HCT116 (cell line): ENCODE measurements at regions not wholly inside any gene's neighbourhood (a gene's known extent, or its start where the extent isn't known, plus 50 kb on each side); places are given as distances from the start of the nearest gene placed in this dataset.

ENCODE experiments used
- ATAC-seq: fragments of 200-7000 bp; cut with Tn5 transposase; 2 replicates; pipeline ENCODE4 v1.9.1; 2020; ENCODE audit warnings: mild to moderate bottlenecking, moderate library complexity
- BruUV-seq: library from RNA; stranded (reverse); fragments of 400-500 nt; replicated peaks from 2 replicates; lab custom pipeline; 2021; lab: Mats Ljungman, UMichigan
- CTCF ChIA-PET: fragments of 300-600 bp; sonication (Branson Sonifier 250); formaldehyde crosslinking; loops from one replicate; lab custom pipeline; 2021; ENCODE audit warnings: antibody characterized with exemption; lab: Charles Lee
- POLR2A ChIA-PET: fragments of 300-600, 350-600 bp; sonication (Branson Sonifier 250); formaldehyde crosslinking; loops from one replicate; lab custom pipeline; 2021; ENCODE audit warnings: antibody characterized with exemption; lab: Charles Lee
- RAD21 ChIA-PET, 2 experiments: fragments of 300-600 bp; sonication (Branson Sonifier 250); formaldehyde crosslinking; loops; one replicate each; lab custom pipeline; 2023; ENCODE audit warnings: low total read pairs in 2 of 2; ENCODE audit not compliant: uncharacterized antibody in 2 of 2, unreplicated experiment in 2 of 2, low non-redundant PET in 1 of 2; lab: Charles Lee
- DNase-seq: peaks from one replicate; pipeline ENCODE4 v3.0.0-alpha.2; 2010; ENCODE audit warnings: low read depth, low spot score
- H2AFZ ChIP-seq: fragments of 200-600 bp; shearing (Covaris generic), sonication (generic); 2 replicates; pipeline ENCODE4 v1.6.1; 2017; ENCODE audit warnings: low read depth, mixed run types, mixed read lengths, antibody characterized with exemption, low read length; ENCODE audit not compliant: poor library complexity, severe bottlenecking
- H3K27ac ChIP-seq: 2 replicates; pipeline ENCODE4 v1.5.1; 2012; ENCODE audit warnings: low read depth, low read length
- H3K27me3 ChIP-seq: fragments of 200-600 bp; sonication (generic); 2 replicates; pipeline ENCODE4 v1.6.1; 2016; ENCODE audit warnings: mixed run types, low read length, mixed read lengths; ENCODE audit not compliant: insufficient read depth
- H3K36me3 ChIP-seq, 2 experiments: fragments of 200-500 bp in 1 of 2; fragments of 200-600 bp in 1 of 2; sonication (Bioruptor generic) in 1 of 2; sonication (generic) in 1 of 2; 2 replicates each; pipeline versions ENCODE4 v1.5.1 to v1.6.1; 2014 to 2016; ENCODE audit warnings: low read length in 2 of 2, inconsistent platforms in 1 of 2, mixed read lengths in 1 of 2, mixed run types in 1 of 2; ENCODE audit not compliant: insufficient read depth in 2 of 2, control insufficient read depth in 1 of 2
- H3K4me1 ChIP-seq, 2 experiments: fragments of 200-600 bp in 1 of 2; sonication (generic) in 1 of 2; 2 replicates each; pipeline versions ENCODE4 v1.5.1 to v1.6.1; 2012 to 2017; ENCODE audit warnings: low read length in 2 of 2, inconsistent platforms in 1 of 2, mild to moderate bottlenecking in 1 of 2, mixed read lengths in 1 of 2, mixed run types in 1 of 2, moderate library complexity in 1 of 2; ENCODE audit not compliant: insufficient read depth in 2 of 2, control insufficient read depth in 1 of 2
- H3K4me2 ChIP-seq: fragments of 200-600 bp; sonication (generic); 2 replicates; pipeline ENCODE4 v1.6.1; 2017; ENCODE audit warnings: mixed run types, low read length, mixed read lengths
- H3K4me3 ChIP-seq, 2 experiments: fragments of 200-600 bp in 1 of 2; sonication (generic) in 1 of 2; replicated peaks in 1 of 2; 2 replicates each; pipeline ENCODE4 v1.5.1; 2011 to 2016; ENCODE audit warnings: low read length in 2 of 2, control low read depth in 1 of 2, low read depth in 1 of 2, mild to moderate bottlenecking in 1 of 2, mixed read lengths in 1 of 2, mixed run types in 1 of 2
- H3K79me2 ChIP-seq: fragments of 200-600 bp; sonication (generic); 2 replicates; pipeline ENCODE4 v1.6.1; 2017; ENCODE audit warnings: mild to moderate bottlenecking, mixed run types, low read length, moderate library complexity, mixed read lengths; ENCODE audit not compliant: insufficient read depth
- H3K9ac ChIP-seq: fragments of 200-600 bp; sonication (generic); 2 replicates; pipeline ENCODE4 v1.6.1; 2016; ENCODE audit warnings: low read length, mixed read lengths
- H3K9me2 ChIP-seq: fragments of 200-600 bp; sonication (generic), shearing (Covaris generic); 2 replicates; pipeline ENCODE4 v1.6.1; 2017; ENCODE audit warnings: mixed run types, mild to moderate bottlenecking, moderate library complexity; ENCODE audit not compliant: insufficient read depth
- H3K9me3 ChIP-seq, 2 experiments: fragments of 200-500 bp in 1 of 2; fragments of 200-600 bp in 1 of 2; sonication (Bioruptor generic) in 1 of 2; sonication (generic) in 1 of 2; 2 replicates each; pipeline ENCODE4 v1.6.1; 2014 to 2017; ENCODE audit warnings: low read length in 2 of 2, mixed read lengths in 2 of 2, inconsistent platforms in 1 of 2, low read depth in 1 of 2, mild to moderate bottlenecking in 1 of 2, mixed run types in 1 of 2, moderate library complexity in 1 of 2; ENCODE audit not compliant: control insufficient read depth in 1 of 2, insufficient read depth in 1 of 2
- H4K20me1 ChIP-seq: fragments of 200-600 bp; sonication (generic), shearing (Covaris generic); 2 replicates; pipeline ENCODE4 v1.6.1; 2017; ENCODE audit warnings: mixed run types, mild to moderate bottlenecking, moderate library complexity; ENCODE audit not compliant: insufficient read depth
- CBX3 ChIP-seq: IDR thresholded peaks from 2 replicates; pipeline ENCODE4 v1.6.1; 2012; ENCODE audit warnings: low read depth
- CEBPB ChIP-seq: IDR thresholded peaks from 2 replicates; pipeline ENCODE4 v1.6.1; 2012; ENCODE audit warnings: low read depth
- EGR1 ChIP-seq: IDR thresholded peaks from 2 replicates; pipeline ENCODE4 v1.6.1; 2012; ENCODE audit warnings: low read depth
- ELF1 ChIP-seq: IDR thresholded peaks from 2 replicates; pipeline ENCODE4 v1.6.1; 2012; ENCODE audit warnings: low read depth, borderline replicate concordance
- EZH2 ChIP-seq: fragments of 200-600 bp; sonication (generic); IDR thresholded peaks from 2 replicates; pipeline ENCODE4 v1.6.1; 2017; ENCODE audit warnings: antibody characterized with exemption, mixed run types
- EZH2phosphoT487 ChIP-seq: fragments of 200-600 bp; IDR thresholded peaks from 2 replicates; pipeline ENCODE4 v1.6.1; 2018; ENCODE audit warnings: antibody characterized with exemption, borderline replicate concordance
- FOSL1 ChIP-seq: IDR thresholded peaks from 2 replicates; pipeline ENCODE4 v1.6.1; 2012; ENCODE audit warnings: low read depth
- JUND ChIP-seq: IDR thresholded peaks from 2 replicates; pipeline ENCODE4 v1.6.1; 2012
- MAX ChIP-seq: IDR thresholded peaks from 2 replicates; pipeline ENCODE4 v1.6.1; 2012
- POLR2AphosphoS5 ChIP-seq: IDR thresholded peaks from 2 replicates; pipeline ENCODE4 v1.6.1; 2011; ENCODE audit warnings: mild to moderate bottlenecking, low read depth, low read length, moderate library complexity
- RAD21 ChIP-seq: IDR thresholded peaks from 2 replicates; pipeline ENCODE4 v1.6.1; 2012; ENCODE audit warnings: low read depth, mild to moderate bottlenecking
- SIN3A ChIP-seq: IDR thresholded peaks from 2 replicates; pipeline ENCODE4 v1.6.1; 2012; ENCODE audit warnings: low read depth
- SRF ChIP-seq: IDR thresholded peaks from 2 replicates; pipeline ENCODE4 v1.6.1; 2012; ENCODE audit warnings: low read depth
- TCF7L2 ChIP-seq: IDR thresholded peaks from 2 replicates; pipeline ENCODE4 v1.7.0; 2011; ENCODE audit warnings: borderline replicate concordance, inconsistent platforms; ENCODE audit not compliant: insufficient read depth, insufficient read length; ENCODE audit errors: extremely low read depth
- YY1 ChIP-seq: IDR thresholded peaks from 2 replicates; pipeline ENCODE4 v1.6.1; 2011; ENCODE audit warnings: low read length, low read depth, moderate library complexity, mild to moderate bottlenecking; ENCODE audit not compliant: insufficient replicate concordance; ENCODE audit errors: extremely low read depth
- ZNF274 ChIP-seq: fragments of 200-500 bp; sonication (Bioruptor generic); IDR thresholded peaks from 2 replicates; pipeline ENCODE4 v1.6.1; 2014; ENCODE audit warnings: mild to moderate bottlenecking, low read depth, low read length, inconsistent platforms
- intact Hi-C: fragments of 100-400 bp; cut with micrococcal nuclease; formaldehyde crosslinking; loops from 2 replicates; pipeline ENCODE4 v1.10.0; 2022
- TF ChIP-seq, protein P1 (sequence below): IDR thresholded peaks from 2 replicates; pipeline ENCODE4 v1.6.1; 2011; ENCODE audit warnings: mild to moderate bottlenecking, low read length, moderate library complexity; ENCODE audit not compliant: insufficient replicate concordance; ENCODE audit errors: extremely low read depth
- TF ChIP-seq, protein P2 (sequence below): IDR thresholded peaks from 2 replicates; pipeline ENCODE4 v1.6.1; 2012
- TF ChIP-seq, protein P3 (sequence below), 3 experiments: fragments of 200-600 bp in 1 of 3; sonication (generic) in 1 of 3; IDR thresholded peaks in 2 of 3; conservative IDR thresholded peaks in 1 of 3; 2 replicates each; pipeline ENCODE4 v1.5.1; 2012 to 2017; ENCODE audit warnings: low read depth in 2 of 3, low read length in 2 of 3, antibody characterized with exemption in 1 of 3, borderline replicate concordance in 1 of 3, control low read depth in 1 of 3, mild to moderate bottlenecking in 1 of 3, mixed read lengths in 1 of 3, mixed run types in 1 of 3, moderate library complexity in 1 of 3; ENCODE audit not compliant: insufficient read depth in 1 of 3

- Histone ChIP-seq H2AFZ (no peak overlapping the region), H3K4me1 (no peaks in the 10 kb centered on the region)
- RAD21 ChIA-PET: no interaction called here
- TF ChIP-seq EZH2: no peak
- no peak for TF ChIP-seq JUND
- TF ChIP-seq RAD21: no peak
- no peak for TF ChIP-seq SIN3A
- TF ChIP-seq, protein P1, sequence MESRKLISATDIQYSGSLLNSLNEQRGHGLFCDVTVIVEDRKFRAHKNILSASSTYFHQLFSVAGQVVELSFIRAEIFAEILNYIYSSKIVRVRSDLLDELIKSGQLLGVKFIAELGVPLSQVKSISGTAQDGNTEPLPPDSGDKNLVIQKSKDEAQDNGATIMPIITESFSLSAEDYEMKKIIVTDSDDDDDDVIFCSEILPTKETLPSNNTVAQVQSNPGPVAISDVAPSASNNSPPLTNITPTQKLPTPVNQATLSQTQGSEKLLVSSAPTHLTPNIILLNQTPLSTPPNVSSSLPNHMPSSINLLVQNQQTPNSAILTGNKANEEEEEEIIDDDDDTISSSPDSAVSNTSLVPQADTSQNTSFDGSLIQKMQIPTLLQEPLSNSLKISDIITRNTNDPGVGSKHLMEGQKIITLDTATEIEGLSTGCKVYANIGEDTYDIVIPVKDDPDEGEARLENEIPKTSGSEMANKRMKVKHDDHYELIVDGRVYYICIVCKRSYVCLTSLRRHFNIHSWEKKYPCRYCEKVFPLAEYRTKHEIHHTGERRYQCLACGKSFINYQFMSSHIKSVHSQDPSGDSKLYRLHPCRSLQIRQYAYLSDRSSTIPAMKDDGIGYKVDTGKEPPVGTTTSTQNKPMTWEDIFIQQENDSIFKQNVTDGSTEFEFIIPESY: no peak
- no peak for TF ChIP-seq YY1
- no peak for TF ChIP-seq ZNF274
- TF ChIP-seq, protein P2, sequence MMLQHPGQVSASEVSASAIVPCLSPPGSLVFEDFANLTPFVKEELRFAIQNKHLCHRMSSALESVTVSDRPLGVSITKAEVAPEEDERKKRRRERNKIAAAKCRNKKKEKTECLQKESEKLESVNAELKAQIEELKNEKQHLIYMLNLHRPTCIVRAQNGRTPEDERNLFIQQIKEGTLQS: no peak
- no peak for TF ChIP-seq POLR2AphosphoS5
- no peak for TF ChIP-seq CBX3
- TF ChIP-seq CEBPB: no peak
- no peak for TF ChIP-seq FOSL1
- no peak for TF ChIP-seq SRF
- no peak for TF ChIP-seq EZH2phosphoT487
- no peak for TF ChIP-seq EGR1
- TF ChIP-seq, protein P3, sequence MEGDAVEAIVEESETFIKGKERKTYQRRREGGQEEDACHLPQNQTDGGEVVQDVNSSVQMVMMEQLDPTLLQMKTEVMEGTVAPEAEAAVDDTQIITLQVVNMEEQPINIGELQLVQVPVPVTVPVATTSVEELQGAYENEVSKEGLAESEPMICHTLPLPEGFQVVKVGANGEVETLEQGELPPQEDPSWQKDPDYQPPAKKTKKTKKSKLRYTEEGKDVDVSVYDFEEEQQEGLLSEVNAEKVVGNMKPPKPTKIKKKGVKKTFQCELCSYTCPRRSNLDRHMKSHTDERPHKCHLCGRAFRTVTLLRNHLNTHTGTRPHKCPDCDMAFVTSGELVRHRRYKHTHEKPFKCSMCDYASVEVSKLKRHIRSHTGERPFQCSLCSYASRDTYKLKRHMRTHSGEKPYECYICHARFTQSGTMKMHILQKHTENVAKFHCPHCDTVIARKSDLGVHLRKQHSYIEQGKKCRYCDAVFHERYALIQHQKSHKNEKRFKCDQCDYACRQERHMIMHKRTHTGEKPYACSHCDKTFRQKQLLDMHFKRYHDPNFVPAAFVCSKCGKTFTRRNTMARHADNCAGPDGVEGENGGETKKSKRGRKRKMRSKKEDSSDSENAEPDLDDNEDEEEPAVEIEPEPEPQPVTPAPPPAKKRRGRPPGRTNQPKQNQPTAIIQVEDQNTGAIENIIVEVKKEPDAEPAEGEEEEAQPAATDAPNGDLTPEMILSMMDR (IDR thresholded peaks at IDR 0.05 in 2 of 3, conservative IDR thresholded peaks at IDR 0.05 in 1 of 3; ENCODE audit: borderline replicate concordance in 1 of 3, insufficient read depth in 1 of 3, low read depth in 2 of 3, low read length in 2 of 3): no peak
- TF ChIP-seq ELF1: no peak
- TF ChIP-seq TCF7L2: no peak
- no peak for TF ChIP-seq MAX
- TF ChIP-seq, all 23 proteins: peak for 0
- no TSS peak for BruUV-seq
- Histone ChIP-seq H3K27ac (no peak overlapping the region), H3K27me3 (no peaks in the 10 kb centered on the region), H3K4me3 (no peak overlapping the region), H4K20me1 (no peaks in the 10 kb centered on the region), H3K9me2 (no peaks in the 10 kb centered on the region), H3K36me3 (no peaks in the 10 kb centered on the region), H3K9ac (no peak overlapping the region), H3K9me3 (peaks cover 0 to 4% of the 10 kb centered on the region in 2 experiments; a peak in 2 of 4 replicates), H3K79me2 (no peaks in the 10 kb centered on the region), H3K4me2 (no peak overlapping the region)
- ChIA-PET POLR2A (no interaction called here), CTCF (no interaction called here)
- intact Hi-C loops: no loop called here
- DNase-seq: no peak
- ATAC-seq: no peak
These were observed 56.9 kb upstream of the CADM1 start for GRCh38 chr11:115561116-115561515.
